ENCODE measurements at regions not wholly inside any gene's neighbourhood (a gene's known extent, or its start where the extent isn't known, plus 50 kb on each side); places are given as distances from the start of the nearest gene placed in this dataset.
A peak's percentile ranks its signal among the peaks of the same experiment; 100 is the strongest.

DNA sequence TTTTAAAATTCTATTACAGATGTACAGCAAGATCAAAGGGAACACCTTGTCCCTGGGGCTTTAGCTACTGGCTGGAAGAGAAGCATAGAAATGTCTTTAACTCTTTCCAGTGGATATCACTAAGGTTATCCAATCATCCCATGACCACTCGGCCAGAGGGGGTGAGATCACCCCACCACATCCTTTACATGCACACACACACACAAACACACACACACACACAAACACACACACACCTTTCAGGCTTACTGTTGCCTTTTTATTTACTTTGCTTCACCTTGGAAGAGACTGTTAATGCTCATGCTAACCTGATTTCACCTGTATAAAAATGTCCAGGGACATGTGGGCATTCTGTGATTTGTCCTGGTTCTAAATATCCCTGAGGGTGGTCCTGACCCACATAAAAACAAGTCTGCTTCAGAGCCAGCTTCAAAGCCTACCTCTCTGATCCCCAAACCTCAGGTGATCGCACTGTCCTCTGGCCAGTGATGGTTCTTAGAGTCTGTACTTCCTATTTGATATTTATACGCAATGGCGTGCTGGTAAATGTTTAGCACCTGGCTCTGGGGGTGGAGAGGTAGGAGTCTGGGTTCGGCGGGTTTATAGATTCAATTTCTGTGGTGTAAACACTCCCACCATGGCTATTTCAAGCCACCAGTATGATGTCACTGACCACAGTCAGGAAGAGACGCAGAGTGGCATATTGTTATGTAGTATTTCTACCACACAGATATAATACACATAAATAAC, 166.1 kb upstream of the EEA1 start:
- peaks cover 32% of the 10 kb centered on the region for H3K4me1 Mint-ChIP-seq
- H3K4me3 Mint-ChIP-seq: no peak overlapping the region
- peak; percentile 9 to 12 for DNase-seq
- no peaks in the 10 kb centered on the region for H3K27me3 Mint-ChIP-seq
- ATAC-seq: peak; percentile 62
- H3K9me3 Mint-ChIP-seq: no peaks in the 10 kb centered on the region
- H3K27ac Mint-ChIP-seq: no peak overlapping the region

DNA sequence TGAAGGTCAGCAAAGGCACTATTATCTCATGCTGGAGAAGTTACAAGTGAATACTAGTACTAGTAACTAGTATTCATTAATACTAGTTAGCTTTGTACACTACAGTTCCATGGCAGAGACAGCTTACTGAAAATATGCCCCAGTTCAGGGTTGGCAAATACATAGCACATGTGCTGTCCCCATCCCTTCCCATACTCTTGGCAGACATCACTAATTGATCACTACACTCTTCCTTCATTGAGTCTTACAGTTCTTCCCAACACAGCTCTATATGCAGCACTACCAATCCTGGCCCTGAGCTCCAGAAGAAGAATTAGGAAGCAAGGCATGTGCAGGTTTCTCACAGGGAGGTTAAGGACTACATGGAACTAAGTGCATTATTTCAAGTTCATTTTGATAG, 168.3 kb upstream of the EEA1 start:
- no peaks in the 10 kb centered on the region for H3K27me3 Mint-ChIP-seq
- no peak overlapping the region for H3K4me3 Mint-ChIP-seq
- DNase-seq (no peak), ATAC-seq (no peak)
- H3K27ac Mint-ChIP-seq: no peak overlapping the region
- H3K9me3 Mint-ChIP-seq: no peaks in the 10 kb centered on the region
- peaks cover 15% of the 10 kb centered on the region for H3K4me1 Mint-ChIP-seq

DNA sequence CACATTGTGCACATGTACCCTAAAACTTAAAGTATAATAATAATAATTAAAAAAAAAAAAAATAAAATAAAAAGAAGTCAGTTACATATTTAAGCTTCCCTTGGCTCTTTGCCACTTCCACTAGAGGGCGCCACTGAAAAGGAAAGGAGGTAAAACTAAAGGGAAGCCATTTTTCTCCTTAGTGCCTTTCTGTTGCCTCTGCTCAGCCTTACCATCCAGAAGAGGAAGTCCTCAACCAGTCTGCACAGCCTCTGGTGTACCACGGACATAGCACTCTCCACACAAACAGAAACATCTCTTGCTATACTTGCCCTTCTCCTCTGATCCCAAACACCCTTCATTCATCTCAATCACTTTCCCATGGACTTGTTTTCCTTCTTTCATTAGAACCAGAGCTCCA, 169.0 kb upstream of the EEA1 start:
- ATAC-seq (peak; percentile 81), DNase-seq (peak; percentile 61 to 63)
- Mint-ChIP-seq H3K27me3 (no peaks in the 10 kb centered on the region), H3K27ac (peak overlapping the region; percentile 36 to 65), H3K9me3 (no peaks in the 10 kb centered on the region), H3K4me1 (peaks cover 15% of the 10 kb centered on the region), H3K4me3 (peak overlapping the region in 1 of 2 donors; percentile 1)

DNA sequence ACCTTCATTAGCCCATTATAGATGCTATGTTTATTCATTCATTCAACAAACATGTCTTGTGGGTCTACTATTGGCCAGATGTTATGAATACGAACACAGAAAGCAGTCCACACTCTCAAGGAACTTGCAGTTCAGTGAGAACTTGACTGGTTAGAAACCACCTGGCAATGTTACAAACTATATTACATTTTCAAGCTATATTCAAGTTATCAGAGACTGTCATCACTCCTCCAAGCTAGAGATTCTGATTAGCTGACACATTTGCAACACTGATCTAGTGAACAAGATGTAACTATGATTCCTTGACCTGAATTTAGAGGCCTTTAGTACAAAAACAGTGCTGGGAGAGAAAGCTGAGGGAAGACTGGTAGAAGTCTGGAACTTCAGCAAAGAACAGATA, 170.7 kb upstream of the EEA1 start:
- Mint-ChIP-seq H3K27me3 (no peaks in the 10 kb centered on the region), H3K4me1 (peaks cover 14% of the 10 kb centered on the region), H3K27ac (no peak overlapping the region), H3K4me3 (no peak overlapping the region), H3K9me3 (no peaks in the 10 kb centered on the region)
- DNase-seq (no peak), ATAC-seq (no peak)

DNA sequence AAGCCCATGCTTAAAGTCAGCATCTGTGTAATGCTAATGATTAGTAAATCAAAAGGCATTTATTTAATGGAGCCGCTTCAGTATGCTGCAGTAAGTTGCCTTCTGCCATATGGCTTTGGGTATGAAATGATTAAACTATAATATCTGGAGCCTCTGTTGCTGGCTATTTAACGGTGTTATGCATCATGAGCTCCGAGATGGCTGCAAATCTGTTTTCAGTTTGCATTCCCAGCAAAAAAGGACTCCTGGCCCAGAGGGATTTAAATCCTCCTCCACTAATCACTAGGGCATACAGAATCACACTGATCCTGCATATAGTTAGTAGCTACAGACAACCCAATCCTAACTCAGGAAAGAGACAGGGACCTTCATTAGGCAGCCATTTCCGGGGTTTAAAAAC, 171.5 kb upstream of the EEA1 start:
- no peak for ATAC-seq
- no peak for DNase-seq
- peaks cover 7% of the 10 kb centered on the region for H3K4me1 Mint-ChIP-seq
- H3K9me3 Mint-ChIP-seq: no peaks in the 10 kb centered on the region
- H3K27ac Mint-ChIP-seq: no peak overlapping the region
- H3K27me3 Mint-ChIP-seq: no peaks in the 10 kb centered on the region
- H3K4me3 Mint-ChIP-seq: no peak overlapping the region

DNA sequence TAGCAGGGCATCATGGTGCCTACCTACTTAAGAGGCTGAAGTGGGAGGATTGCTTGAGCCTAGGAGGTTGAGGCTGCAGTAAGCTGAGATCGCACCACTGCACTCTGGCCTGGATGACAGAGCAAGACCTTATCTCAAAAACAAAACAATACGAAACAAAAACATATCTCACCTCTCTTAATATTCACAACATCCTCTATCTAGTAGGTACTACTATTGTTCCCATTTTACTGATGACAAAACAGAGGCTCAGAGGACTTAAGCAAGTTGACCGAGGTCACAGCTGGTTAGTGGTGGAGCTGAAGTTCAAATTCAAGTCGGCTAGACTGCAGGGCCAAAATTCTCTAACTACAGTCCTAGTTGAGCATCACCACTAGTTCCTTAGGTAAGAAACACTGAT, 172.3 kb upstream of the EEA1 start:
- H3K27ac Mint-ChIP-seq: no peak overlapping the region
- no peak for DNase-seq
- no peak for ATAC-seq
- H3K27me3 Mint-ChIP-seq: no peaks in the 10 kb centered on the region
- H3K4me3 Mint-ChIP-seq: no peak overlapping the region
- H3K9me3 Mint-ChIP-seq: no peaks in the 10 kb centered on the region
- H3K4me1 Mint-ChIP-seq: peaks cover 7% of the 10 kb centered on the region

DNA sequence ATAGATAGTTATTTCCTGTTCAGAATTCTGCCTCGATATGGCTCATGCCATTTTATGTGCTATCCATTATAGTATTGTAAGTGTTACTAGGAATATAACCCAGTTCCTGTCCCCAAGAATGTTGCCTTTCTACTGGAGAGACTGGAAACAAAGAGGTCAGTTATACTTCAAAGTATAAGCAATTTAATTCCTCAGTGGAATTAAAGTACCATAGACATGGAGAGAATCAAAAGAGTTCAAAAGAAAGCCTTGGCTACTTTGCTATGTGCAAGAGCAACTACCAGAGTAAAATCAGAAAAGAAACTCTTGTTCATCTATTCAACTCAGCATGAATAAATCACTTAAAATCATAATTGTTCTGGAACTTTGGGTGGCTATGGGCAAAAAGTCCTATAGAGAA, 173.2 kb upstream of the EEA1 start:
- Mint-ChIP-seq H3K27ac (no peak overlapping the region), H3K27me3 (no peaks in the 10 kb centered on the region), H3K4me3 (no peak overlapping the region), H3K9me3 (no peaks in the 10 kb centered on the region), H3K4me1 (peaks cover 15% of the 10 kb centered on the region)
- ATAC-seq (no peak), DNase-seq (no peak)

DNA sequence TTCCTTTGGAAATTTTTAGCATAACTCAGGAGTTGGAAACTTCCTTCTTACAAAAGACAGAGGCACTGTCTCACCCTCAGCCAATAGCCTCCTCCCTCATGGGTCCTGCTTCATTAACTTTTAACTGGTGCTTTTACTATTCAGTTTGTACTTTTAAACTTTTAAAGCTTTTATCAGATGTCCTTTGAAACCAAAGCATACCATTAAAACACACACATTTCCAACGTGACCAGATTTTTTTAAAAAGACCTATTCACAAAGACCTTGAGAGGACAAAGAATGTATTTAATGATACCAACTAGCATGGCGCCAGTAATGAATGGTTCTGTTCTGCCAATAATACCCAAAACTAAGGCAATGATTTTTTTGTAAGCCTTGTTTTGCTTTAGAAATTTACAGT, 173.6 kb upstream of the EEA1 start:
- Mint-ChIP-seq H3K4me1 (peaks cover 16% of the 10 kb centered on the region), H3K9me3 (no peaks in the 10 kb centered on the region), H3K27me3 (no peaks in the 10 kb centered on the region), H3K27ac (no peak overlapping the region), H3K4me3 (no peak overlapping the region)
- ATAC-seq (no peak), DNase-seq (no peak)

DNA sequence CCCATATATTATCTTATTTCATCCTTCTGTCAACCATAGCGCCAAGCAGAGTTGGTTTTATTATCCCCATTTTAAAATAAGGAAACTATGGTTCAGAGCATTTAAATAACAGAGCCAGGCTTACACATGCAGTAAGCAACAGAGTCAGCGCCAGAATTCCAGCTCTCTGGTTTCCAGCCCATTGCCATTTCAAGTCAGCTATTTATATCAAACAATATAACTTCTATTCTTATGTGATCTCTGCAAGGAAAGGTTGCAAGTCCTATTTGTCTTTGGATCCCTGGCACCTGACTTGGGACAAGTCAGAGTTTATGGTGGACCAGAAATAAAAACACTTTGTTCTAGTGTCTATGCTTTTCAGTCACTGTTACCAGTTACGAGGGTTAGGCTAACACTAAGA, 174.1 kb upstream of the EEA1 start:
- Mint-ChIP-seq H3K4me3 (no peak overlapping the region), H3K27me3 (no peaks in the 10 kb centered on the region), H3K9me3 (no peaks in the 10 kb centered on the region), H3K4me1 (peaks cover 14% of the 10 kb centered on the region), H3K27ac (no peak overlapping the region)
- DNase-seq (no peak), ATAC-seq (no peak)

DNA sequence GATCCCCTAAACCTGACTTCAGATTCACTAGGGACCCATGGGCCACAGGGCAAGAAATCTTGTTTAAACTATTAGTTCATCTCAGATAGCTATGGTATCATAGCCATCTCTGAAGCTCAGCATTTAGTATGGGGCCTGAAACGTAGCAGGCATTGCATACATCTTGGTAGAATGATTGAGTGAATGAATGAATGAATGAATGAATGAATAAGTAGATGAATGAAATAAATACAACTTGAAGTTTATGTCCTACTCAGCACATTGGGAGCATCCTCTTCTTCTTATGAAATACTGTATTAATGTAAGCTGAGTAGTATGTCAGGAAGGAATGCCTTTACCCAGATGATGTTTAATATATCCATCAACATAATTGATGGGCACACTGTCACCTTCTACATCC, 175.4 kb upstream of the EEA1 start:
- no peak for ATAC-seq
- no peaks in the 10 kb centered on the region for H3K27me3 Mint-ChIP-seq
- H3K4me1 Mint-ChIP-seq: peaks cover 9% of the 10 kb centered on the region
- H3K4me3 Mint-ChIP-seq: no peak overlapping the region
- H3K9me3 Mint-ChIP-seq: no peaks in the 10 kb centered on the region
- H3K27ac Mint-ChIP-seq: no peak overlapping the region
- no peak for DNase-seq

DNA sequence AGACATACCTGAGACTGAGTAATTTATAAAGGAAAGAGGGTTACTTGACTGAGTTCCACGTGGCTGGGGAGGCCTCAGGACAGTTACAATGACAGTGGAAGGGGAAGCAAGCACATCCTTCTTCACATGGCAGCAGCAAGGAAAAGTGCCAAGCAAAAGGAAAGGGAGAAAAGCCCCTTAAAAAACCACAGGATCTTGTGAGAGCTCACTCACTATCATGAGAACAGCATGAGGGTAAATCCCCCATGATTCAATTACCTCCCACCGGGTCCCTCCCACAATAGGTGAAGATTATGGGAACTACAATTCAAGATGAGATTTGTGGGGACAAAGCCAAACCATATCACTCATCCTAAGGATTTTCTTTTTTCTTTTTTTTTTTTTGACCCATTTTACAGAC, 177.8 kb upstream of the EEA1 start:
- DNase-seq (no peak), ATAC-seq (no peak)
- Mint-ChIP-seq H3K9me3 (peaks cover 0 to under 1% of the 10 kb centered on the region in 2 donors), H3K27me3 (no peaks in the 10 kb centered on the region), H3K27ac (no peak overlapping the region), H3K4me3 (no peak overlapping the region), H3K4me1 (peaks cover 15% of the 10 kb centered on the region)

DNA sequence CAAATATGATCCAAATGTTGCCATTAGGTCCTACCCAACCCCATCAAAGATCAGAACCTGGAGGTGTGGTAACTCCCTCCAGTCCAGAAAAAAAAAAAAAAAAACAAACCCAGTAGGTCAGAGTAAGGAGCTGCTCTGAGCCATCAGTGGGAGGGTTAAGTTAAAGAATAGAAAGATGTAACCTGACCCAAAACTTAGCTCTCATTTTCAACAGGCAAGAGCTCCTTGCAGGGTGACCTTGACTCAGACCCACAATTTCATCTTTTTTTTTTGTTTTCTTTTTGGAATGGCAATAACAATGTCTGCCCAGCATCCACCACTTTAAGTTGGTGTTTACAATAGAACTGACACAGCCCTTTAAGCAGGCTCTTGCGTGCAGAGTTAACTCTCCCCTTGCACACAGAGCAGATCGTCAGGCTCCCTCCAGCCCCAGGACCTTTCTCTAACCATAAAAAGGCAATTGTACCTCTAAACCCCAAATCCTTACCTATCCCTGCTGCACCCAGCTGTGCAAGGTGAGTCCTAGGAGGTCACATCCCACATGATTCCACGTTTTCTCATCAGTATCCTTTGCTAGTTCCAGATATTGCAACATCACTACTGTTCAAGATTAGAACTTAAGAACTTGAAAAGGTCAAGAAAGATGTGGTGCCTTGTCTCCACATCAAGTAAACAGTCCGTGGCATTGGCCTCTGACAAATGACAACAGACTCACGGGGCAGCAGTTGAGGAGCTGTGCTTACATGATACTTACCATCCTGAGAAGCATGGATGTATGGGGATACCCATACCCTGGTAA, 178.6 kb upstream of the EEA1 start:
- no peak overlapping the region for H3K4me3 Mint-ChIP-seq
- peaks cover 0 to 8% of the 10 kb centered on the region in 2 donors for H3K9me3 Mint-ChIP-seq
- peaks cover 15% of the 10 kb centered on the region for H3K4me1 Mint-ChIP-seq
- H3K27me3 Mint-ChIP-seq: no peaks in the 10 kb centered on the region
- ATAC-seq (no peak), DNase-seq (no peak)
- H3K27ac Mint-ChIP-seq: no peak overlapping the region

DNA sequence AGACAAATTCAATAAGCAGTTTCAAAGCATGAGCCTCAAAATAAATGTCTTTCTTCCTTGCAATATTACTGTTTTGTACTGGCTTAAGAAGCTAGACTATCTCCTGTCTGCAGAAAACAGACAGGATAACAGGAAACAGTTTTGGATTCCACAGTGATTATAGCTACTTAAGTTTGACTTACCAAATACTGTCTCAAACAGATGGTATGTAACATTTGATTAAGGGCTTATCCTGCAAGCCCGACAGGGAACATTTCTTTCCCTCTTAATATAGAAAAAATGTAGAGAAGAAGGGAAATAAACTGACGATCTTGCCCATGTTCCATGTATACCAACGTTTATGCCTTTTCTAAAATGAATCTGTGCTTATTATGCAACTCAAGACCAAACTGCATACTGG, 179.9 kb upstream of the EEA1 start:
- Mint-ChIP-seq H3K4me1 (peaks cover 15% of the 10 kb centered on the region), H3K27ac (no peak overlapping the region), H3K27me3 (no peaks in the 10 kb centered on the region), H3K9me3 (peaks cover 0 to 11% of the 10 kb centered on the region in 2 donors), H3K4me3 (no peak overlapping the region)
- ATAC-seq: no peak
- no peak for DNase-seq

DNA sequence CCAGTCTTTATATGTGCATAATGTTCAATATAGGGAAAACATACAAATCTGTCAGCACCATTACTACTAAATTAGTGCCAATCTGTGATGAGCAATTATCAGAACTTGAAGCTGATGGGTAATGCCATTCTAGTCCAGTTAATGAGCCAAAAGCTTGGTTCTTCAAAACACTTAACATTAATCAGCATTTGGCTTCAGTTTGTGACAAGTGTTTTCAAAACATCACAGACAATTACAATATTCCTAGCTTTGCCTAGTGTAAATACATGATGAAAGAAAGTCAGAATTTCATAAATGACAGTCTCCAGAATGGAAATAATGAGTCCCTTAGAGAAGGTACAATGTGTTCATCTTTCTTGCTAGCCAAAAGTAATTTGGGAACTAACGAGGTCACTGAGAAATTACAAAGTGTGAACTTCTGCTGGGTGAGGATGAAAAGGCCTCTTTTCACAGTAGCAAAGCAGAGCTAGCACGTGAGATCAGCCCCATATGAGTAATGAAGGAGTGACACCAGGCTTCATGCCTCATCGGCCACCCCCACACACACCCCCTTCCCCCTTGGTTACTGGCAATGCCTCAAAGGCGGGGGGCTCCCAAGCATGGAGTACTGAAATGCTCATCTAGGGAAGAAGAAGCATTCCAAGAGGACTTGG, 180.6 kb upstream of the EEA1 start:
- H3K27me3 Mint-ChIP-seq: no peaks in the 10 kb centered on the region
- H3K4me1 Mint-ChIP-seq: peaks cover 15% of the 10 kb centered on the region
- no peak overlapping the region for H3K4me3 Mint-ChIP-seq
- peaks cover 0 to 11% of the 10 kb centered on the region in 2 donors for H3K9me3 Mint-ChIP-seq
- H3K27ac Mint-ChIP-seq: no peak overlapping the region
- ATAC-seq (peak; percentile 84), DNase-seq (peak in 1 of 2 donors; percentile 12)

DNA sequence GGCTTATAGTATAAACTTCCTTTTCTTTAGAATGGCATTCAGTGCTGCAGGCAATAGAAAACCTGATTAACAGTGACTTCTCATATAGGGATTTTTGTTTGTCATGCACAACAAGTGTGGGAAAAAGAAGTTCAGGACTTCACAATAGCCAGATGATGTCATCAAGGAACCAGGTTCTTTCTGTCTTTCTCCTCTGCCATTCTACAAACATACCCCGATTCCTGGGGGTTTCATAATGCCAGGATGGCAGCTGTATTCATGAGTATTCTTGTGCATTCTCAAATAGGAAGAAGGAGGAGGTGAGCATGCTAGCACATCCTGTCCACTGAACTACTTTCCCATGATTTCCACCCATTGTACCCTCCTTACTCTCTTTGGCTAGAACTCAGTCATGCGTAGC, 182.7 kb upstream of the EEA1 start:
- DNase-seq (no peak), ATAC-seq (no peak)
- H3K27me3 Mint-ChIP-seq: no peaks in the 10 kb centered on the region
- H3K4me1 Mint-ChIP-seq: peaks cover 12% of the 10 kb centered on the region
- H3K9me3 Mint-ChIP-seq: peaks cover 0 to 11% of the 10 kb centered on the region in 2 donors
- H3K4me3 Mint-ChIP-seq: no peak overlapping the region
- no peak overlapping the region for H3K27ac Mint-ChIP-seq

Measured in stimulated activated naive CD8-positive, alpha-beta T cell treated with anti-CD3 and anti-CD28 coated beads, Interleukin-15, amount 100 ng/mL, for 72 hours (primary cell).